NB4 (cell line): ENCODE measurements at regions not wholly inside any gene's neighbourhood (a gene's known extent, or its start where the extent isn't known, plus 50 kb on each side); places are given as distances from the start of the nearest gene placed in this dataset.

Experiments
- DNase-seq: peaks from one replicate; pipeline ENCODE4 v3.0.0; 2010; ENCODE audit warnings: low read depth
- H3K4me3 ChIP-seq: one replicate; pipeline ENCODE4 v1.5.1; 2011; ENCODE audit warnings: mild to moderate bottlenecking, low read depth, low read length, moderate library complexity
- CTCF ChIP-seq: IDR thresholded peaks from one replicate; pipeline ENCODE4 v1.5.1; 2012; ENCODE audit warnings: low read depth, low read length
- MYC ChIP-seq: IDR thresholded peaks from 2 replicates; pipeline ENCODE4 v1.6.1; 2011; ENCODE audit warnings: low read depth, low read length
- POLR2A ChIP-seq: IDR thresholded peaks from 2 replicates; pipeline ENCODE4 v1.6.1; 2011; ENCODE audit warnings: mild to moderate bottlenecking; ENCODE audit not compliant: insufficient read length; ENCODE audit errors: extremely low read depth
- TF ChIP-seq, protein P1 (sequence below): IDR thresholded peaks from 2 replicates; pipeline ENCODE4 v1.6.1; 2011; ENCODE audit warnings: low read depth, low read length

DNA sequence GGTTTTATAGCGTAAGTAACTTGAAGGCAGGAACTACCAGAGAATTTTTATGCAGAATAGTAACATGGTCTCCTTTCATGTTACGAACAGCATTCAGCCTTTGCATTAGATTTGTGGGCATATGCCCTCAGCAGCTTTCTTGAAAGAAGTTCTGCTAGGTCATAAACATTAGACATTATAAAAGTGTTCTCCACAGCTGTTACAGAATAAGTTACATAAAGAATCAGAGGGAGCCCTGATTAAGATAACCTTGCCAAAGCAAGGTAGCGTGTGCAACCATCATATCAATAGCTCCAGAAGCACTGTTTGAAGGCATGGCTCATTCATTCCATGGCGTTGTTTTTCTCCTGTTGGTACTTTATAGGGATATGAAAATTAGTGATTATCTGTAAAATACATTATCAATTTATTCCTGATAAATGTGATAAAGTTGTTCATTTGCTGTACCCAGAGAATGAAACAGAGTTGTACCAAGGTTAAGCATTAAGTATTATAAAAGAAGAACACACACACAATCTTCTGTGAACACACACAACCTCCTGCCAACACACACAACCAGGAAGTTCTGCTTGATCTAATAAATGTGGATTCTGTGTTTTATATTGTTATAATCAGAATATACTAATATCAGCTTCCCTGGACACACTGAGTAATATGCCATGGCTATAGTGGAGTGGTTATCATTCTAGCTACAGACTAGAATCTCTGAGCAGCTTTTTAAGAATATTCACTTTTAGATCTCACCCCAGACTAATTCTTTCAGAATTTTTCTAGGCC lies 286.7 kb upstream of the SLC39A10 start:
- no peak for DNase-seq
- H3K4me3 ChIP-seq: no peak overlapping the region
- TF ChIP-seq MYC (no peak), POLR2A (no peak), CTCF (no peak)
- TF ChIP-seq, protein P1, sequence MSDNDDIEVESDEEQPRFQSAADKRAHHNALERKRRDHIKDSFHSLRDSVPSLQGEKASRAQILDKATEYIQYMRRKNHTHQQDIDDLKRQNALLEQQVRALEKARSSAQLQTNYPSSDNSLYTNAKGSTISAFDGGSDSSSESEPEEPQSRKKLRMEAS: no peak

GRCh38 chr2:195369218-195369587 lies 287.8 kb upstream of the SLC39A10 start:
- no peak overlapping the region for H3K4me3 ChIP-seq
- TF ChIP-seq POLR2A (no peak), MYC (no peak), CTCF (no peak)
- TF ChIP-seq, protein P1: no peak
- DNase-seq: no peak

DNA sequence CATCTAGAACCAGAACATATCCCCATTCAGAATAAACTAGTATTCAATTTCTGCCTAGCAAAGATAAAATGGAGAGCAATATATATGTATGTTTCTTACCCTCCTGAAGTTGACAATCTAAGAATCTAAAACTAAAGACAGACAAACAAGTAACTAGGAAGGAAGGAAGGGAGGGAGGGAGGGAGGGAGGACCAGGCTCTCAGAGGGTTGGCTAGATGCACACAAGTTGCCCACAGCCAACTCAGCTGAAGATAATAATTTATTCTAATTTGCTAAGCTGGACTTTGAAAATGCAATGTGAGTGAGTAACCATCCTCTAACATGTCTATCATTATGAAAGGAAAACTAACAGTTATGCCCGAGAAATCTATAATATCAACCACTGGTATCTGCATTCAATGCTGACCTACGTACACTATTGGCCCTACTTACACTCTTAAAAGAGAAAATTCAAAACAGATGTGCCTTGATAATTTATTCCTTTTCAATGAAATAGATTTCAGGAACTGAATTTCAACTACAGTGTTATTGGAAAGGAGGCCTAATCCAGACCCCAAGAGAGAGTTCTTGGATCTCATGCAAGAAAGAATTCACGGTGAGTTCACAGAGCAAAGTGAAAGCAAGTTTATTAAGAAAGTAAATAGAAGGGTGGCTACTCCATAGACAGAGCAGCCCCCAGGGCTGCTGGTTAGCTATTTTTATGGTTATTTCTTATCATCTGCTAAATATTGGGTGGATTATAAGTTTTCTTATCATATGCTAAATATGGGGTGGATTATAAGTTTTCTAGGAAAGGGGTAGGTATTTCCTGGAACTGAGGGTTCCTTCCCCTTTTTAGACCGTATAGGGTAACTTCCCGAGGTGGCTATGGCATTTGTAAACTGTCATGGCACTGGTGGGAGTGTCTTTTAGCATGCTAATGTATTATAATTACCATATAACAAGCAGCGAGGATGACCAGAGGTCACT lies 288.5 kb upstream of the SLC39A10 start:
- no peak for DNase-seq
- TF ChIP-seq, protein P1: no peak
- no peak for TF ChIP-seq MYC
- TF ChIP-seq POLR2A: no peak
- TF ChIP-seq CTCF: no peak
- no peak overlapping the region for H3K4me3 ChIP-seq

GRCh38 chr2:195367809-195368208 lies 289.2 kb upstream of the SLC39A10 start:
- no peak overlapping the region for H3K4me3 ChIP-seq
- TF ChIP-seq MYC (no peak), POLR2A (no peak)
- TF ChIP-seq, protein P1: no peak
- no peak for DNase-seq

GRCh38 chr2:195364015-195364965 lies 292.7 kb upstream of the SLC39A10 start:
- no peak for DNase-seq
- H3K4me3 ChIP-seq: no peak overlapping the region
- TF ChIP-seq MYC: no peak

DNA sequence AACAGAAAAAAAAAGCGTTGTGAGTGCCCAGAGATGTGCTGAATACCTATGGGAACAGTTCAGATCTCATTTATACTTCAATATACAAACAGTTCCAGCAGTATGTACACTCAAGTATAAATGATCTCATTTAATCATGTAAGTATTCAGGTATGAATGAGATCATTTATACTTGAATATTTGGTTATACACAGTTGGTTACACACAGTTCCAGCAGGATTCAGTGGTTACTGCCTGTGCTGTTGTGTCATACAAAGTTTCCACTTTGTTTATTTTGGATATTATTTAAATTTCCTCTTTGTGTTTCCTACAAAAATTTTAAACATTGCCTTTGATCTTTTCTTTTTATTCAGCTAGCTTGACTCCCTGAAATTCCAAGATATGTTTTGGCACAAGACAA lies 293.5 kb upstream of the SLC39A10 start:
- no peak overlapping the region for H3K4me3 ChIP-seq
- DNase-seq: no peak
- TF ChIP-seq CTCF (no peak), POLR2A (no peak)
